ENCODE measurements at regions not wholly inside any gene's neighbourhood (a gene's known extent, or its start where the extent isn't known, plus 50 kb on each side); places are given as distances from the start of the nearest gene placed in this dataset.
"Not testable (repeated sequence)": the region's sequence is repeated elsewhere in the genome, so short reads cannot be mapped to it uniquely, and the experiment has no call there.

- no peak for DNase-seq (ENCODE audit: low read depth in 2 of 2)
Measured at GRCh38 chr15:99826157-99826780, 93.0 kb upstream of the LYSMD4 start.

DNA sequence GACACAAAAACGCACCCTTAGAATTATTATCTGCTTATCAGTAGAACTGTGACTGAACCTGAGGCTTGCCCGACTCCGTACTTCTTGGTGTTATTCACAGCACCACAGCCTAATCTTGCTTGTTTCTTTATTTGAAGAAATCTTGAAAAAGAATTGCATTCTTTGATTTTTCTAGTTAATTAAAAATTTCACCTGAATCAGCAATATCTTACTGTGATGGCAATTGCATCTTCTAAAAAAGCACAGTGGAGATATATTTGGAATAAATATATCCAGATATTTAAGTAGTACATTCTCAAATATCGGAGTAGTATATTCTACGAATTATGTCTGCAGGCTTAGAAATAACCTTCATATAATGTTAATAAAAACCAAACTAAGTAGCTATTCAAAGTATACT lies 90.1 kb upstream of the LYSMD4 start:
- no peak for DNase-seq (ENCODE audit: low read depth in 2 of 2)

DNA sequence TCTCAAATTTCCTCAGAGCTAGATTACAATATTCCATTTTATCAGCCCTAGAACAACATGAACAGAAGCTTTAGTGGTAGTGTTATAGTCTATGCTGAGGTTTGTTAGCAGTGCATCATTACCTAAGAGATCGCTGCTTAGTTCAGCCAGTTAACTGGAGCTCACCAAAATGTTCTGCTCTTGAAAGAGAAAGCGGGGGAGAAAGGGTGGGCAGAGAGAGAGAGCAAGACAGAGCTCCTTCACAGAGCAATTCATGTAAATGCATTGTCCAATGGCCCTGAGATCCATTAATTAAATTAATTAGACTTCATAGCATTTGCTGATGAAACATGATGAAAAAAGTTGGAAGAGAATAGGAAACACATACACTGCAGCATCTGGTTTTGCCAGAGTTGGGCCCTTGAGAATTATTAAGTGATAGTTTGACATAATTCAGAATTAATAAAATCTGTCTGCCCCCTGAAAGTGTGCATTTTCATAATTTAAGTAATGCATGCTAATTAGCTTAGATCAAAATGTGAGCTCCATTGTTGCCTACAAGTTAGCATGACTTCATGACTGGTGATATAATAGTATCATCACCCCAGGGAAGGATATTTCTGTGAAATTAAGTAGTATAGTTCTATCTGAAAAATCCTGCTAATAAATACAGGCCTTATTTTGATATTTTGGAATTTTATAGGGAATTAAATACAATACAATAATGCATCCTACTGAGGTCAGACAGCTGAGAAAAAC lies 86.9 kb upstream of the LYSMD4 start:
- DNase-seq (ENCODE audit: low read depth in 2 of 2), result no peak

DNA sequence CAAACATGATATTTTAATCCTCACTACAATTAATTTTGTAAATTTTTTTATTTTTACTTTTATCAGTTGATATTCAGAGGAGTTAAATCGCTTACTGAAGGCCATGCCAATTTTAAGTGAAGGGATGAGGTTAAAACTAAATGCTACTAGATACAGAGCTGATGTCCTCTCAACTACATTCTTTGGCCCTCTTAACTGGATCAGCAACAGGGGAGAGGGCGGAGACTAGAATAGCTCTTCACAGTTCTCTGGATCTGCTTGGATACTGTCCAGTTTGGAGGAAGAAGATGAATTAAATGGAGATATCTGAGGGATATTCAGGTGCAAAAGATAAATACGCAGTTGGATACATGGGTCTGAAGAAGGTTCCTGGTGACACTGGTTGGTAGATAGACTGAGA lies 85.6 kb upstream of the LYSMD4 start:
- no peak for DNase-seq (ENCODE audit: low read depth in 2 of 2)

GRCh38 chr15:99816862-99817261 lies 83.6 kb upstream of the LYSMD4 start:
- DNase-seq (ENCODE audit: low read depth in 2 of 2), result not testable (repeated sequence)

DNA sequence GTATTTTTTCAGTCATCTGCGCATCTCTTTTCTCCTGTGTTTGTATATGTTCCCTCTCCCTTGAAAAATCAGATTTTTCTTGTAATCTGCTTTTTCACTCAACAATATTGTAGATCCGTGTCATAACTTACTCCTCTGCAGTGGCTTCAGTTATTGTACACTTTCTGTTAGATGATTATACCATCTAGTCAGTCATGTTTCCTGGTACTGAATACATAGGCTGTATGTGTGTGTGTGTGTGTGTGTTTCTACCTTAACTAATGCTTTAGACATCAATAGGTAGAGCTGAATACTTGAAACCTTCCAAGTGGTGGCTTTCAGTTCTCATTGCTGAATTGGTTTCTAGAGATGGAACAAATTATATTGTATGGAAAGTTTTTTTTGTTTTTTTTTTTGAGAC lies 77.4 kb upstream of the LYSMD4 start:
- DNase-seq (ENCODE audit: low read depth in 2 of 2), result not testable (repeated sequence)

DNA sequence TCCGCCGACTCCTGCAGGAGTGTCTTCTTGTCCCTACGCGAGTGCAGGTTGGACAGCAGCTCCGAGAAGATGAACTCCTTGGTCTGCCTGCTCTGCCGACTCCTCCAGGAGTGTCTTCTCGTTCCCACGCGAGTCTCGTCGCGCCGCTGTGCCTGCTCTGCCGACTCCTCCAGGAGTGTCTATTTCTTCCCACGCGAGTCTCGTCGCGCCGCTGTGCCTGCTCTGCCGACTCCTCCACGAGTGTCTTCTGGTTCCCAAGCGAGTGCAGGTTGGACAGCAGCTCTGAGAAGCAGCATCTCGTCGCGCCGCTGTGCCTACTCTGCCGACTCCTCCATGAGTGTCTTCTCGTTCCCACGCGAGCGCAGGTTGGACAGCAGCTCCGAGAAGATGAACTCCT lies 66.6 kb upstream of the LYSMD4 start:
- DNase-seq (ENCODE audit: low read depth in 2 of 2), result not testable (repeated sequence)

DNA sequence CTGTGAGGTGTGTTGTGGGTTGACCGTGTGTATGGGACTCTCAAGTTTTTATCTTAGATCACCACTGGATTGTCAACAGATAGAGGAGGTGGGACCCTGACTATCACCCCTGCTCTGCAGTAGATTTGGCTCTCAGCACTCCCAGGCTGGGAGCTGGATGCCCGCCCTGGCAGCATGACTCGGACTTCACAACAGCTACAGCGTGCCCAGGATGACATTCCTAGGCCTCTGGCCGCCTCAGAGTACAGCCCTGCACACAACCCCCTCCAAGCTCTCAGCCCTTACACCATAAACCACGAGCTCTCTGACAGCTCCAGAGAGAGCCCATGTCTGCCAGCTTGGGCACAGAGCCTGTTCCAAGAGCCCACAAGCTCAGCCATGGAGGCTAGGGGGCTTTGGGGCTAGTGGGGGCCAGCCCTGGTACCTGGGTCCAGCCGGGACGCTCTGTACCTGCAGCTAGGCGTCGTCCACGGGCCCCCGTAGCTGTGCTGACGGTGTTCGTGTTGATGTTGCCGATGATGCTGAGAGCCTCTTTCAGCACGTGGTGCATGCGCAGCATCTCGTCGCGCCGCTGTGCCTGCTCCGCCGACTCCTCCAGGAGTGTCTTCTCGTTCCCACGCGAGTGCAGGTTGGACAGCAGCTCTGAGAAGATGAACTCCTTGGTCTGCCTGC lies 66.1 kb upstream of the LYSMD4 start:
- not testable (repeated sequence) for DNase-seq (ENCODE audit: low read depth in 2 of 2)

- DNase-seq (ENCODE audit: low read depth in 2 of 2), result not testable (repeated sequence)
Measured at GRCh38 chr15:99796940-99797870, 64.0 kb upstream of the LYSMD4 start.

DNA sequence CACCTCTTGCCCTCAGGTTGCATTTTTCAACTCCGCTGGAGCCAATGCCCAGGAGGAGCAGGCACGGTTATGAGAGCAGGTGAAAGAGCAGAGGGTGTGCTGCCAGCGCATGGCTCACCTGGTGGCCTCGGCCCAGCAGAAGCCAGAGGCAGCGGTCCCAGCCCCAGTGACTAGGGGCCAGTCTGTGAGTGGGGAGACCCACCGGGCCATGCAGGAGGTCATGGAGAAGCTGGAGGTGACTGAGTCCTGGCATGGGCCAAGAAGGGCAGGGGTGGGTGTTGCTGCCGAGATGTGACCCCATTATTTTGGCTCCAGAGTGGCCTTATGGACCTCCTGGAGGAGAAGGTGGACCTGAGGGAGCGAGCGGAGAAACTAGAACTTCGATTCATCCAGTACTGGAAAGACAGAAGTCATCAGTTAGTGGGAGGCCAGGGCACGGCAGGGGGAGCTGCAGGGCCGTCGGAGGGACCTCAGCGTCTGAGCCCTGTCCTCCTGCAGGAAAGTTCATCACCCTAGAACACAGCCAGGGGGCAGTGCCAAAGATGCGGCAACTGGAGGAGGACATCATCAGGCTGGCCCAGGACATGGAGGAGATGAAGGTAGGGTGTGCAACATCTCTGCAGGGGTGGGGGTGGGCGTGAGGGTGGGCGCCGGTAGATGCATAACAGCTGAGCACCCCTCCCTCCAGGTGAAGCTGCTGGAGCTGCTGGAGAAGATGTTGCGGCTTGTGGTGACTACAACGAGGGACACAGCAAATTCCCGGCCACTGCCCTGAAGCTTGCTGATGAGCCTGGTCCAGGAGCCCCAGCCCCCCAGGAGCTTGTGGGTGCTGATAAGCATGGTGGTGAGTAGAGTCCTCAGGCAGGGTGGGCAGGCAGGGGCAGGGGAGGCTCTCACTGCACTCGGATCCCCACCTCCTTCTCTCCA lies 58.9 kb upstream of the LYSMD4 start:
- not testable (repeated sequence) for DNase-seq (ENCODE audit: low read depth in 2 of 2)

- not testable (repeated sequence) for DNase-seq (ENCODE audit: low read depth in 2 of 2)
Measured at GRCh38 chr15:99790751-99791150, 57.5 kb upstream of the LYSMD4 start.

GRCh38 chr15:99788156-99788555 lies 54.9 kb upstream of the LYSMD4 start:
- no peak for DNase-seq (ENCODE audit: low read depth in 2 of 2)

DNA sequence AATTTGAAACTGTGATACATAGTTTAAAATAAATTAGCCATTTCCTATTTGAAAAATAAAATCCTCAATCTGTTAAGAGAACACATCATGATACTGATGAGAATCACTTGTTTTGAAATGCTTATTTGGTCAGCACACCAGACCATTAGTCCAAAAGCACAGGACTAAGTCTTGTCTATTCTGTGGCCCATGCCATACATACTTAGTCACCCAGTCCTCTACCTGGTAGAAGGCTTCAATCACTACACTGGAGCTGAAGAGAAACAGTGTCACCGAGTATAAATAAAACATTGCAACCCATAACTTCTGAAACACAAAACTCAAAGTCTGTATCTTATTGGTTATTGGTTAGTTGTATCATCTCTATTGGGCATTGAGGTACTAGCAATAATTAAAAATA lies 51.6 kb upstream of the LYSMD4 start:
- not testable (repeated sequence) for DNase-seq (ENCODE audit: low read depth in 2 of 2)

DNA sequence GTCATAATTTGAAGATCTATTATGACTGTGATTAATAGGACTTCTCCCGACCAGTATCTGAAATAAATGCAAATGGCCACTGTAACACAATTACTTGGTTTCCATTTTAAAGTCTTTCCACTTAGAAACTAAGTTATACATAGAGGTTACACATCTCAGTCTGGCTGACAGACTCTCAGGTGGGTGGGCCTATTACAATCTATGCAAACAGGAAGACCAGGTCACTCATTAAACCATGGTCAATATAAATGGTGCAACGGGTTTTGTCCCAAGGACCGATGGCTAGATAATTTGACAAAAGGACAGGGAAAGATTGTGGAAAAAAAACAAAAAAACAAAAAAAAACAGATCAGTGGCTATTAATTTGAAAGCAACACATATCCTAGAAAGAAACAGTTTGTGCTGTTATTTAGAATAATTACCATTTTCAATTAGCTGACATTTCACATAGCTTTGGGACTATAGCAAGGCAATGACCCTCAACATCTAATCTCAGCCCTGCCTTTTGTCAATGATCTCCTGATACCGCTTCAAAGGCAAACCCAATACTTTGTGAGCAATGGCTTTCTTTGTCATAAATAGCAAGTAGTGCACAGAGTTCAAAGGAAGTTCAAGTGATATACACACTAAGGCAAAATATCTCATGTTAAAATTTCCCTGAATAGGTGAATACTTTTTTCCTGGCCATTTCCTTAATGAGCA lies 50.8 kb upstream of the LYSMD4 start:
- DNase-seq (ENCODE audit: low read depth in 2 of 2), result not testable (repeated sequence)

Data from stimulated activated CD4-positive, alpha-beta T cell treated with anti-CD3 and anti-CD28 coated beads, Interleukin-12 subunit alpha, Interleukin-12 subunit beta, amount 100 ng/mL, for 24 hours (primary cell).